Suprapubic skin (tissue), 4 donors: ENCODE measurements at regions not wholly inside any gene's neighbourhood (a gene's known extent, or its start where the extent isn't known, plus 50 kb on each side); places are given as distances from the start of the nearest gene placed in this dataset.

ENCODE experiments used
- DNase-seq, 2 donors: peaks; one replicate each; pipeline ENCODE4 v3.0.0-alpha.2; 2019; ENCODE audit warnings: low spot score in 2 of 2
- H3K27ac ChIP-seq: fragments of 200-600 bp; sonication (generic); one replicate; pipeline ENCODE4 v1.5.1; 2019
- H3K27me3 ChIP-seq: fragments of 200-600 bp; sonication (generic); one replicate; pipeline ENCODE4 v1.5.1; 2019
- H3K36me3 ChIP-seq: fragments of 200-600 bp; sonication (generic); one replicate; pipeline ENCODE4 v1.5.1; 2019
- H3K4me1 ChIP-seq: fragments of 200-600 bp; sonication (generic); one replicate; pipeline ENCODE4 v1.5.1; 2019
- H3K4me3 ChIP-seq: fragments of 200-600 bp; sonication (generic); one replicate; pipeline ENCODE4 v1.5.1; 2019; ENCODE audit warnings: mild to moderate bottlenecking
- H3K9me3 ChIP-seq: fragments of 200-600 bp; sonication (generic); one replicate; pipeline ENCODE4 v1.5.1; 2019
- EP300 ChIP-seq: sonication (generic); formaldehyde crosslinking; IDR thresholded peaks from one replicate; pipeline ENCODE4 v1.6.1; 2017; ENCODE audit warnings: antibody characterized with exemption
- POLR2A ChIP-seq, 2 donors: fragments of 450-650 bp; IDR thresholded peaks; one replicate each; pipeline ENCODE4 v1.6.1; 2017; ENCODE audit warnings: antibody characterized with exemption in 2 of 2, mild to moderate bottlenecking in 2 of 2, moderate library complexity in 2 of 2
- POLR2AphosphoS5 ChIP-seq, 3 donors: sonication (generic); formaldehyde crosslinking; IDR thresholded peaks; one replicate each; pipeline ENCODE4 v1.6.1; 2017; ENCODE audit warnings: antibody characterized with exemption in 3 of 3
- WGBS: methylation state at CpG from one replicate; pipeline ENCODE4 v1.1.5; 2018; 5-methylcytosine and 5-hydroxymethylcytosine counted together
- TF ChIP-seq, protein P1 (sequence below), 2 donors: fragments of 200-600 bp in 1 of 2; fragments of 450-650 bp in 1 of 2; sonication (generic) in 1 of 2; IDR thresholded peaks; one replicate each; pipeline ENCODE4 v1.5.1; 2016 to 2019; ENCODE audit warnings: antibody characterized with exemption in 2 of 2, mild to moderate bottlenecking in 1 of 2, moderate library complexity in 1 of 2

- Histone ChIP-seq H3K9me3 (peaks cover 10% of the 10 kb centered on the region), H3K4me1 (no peaks in the 10 kb centered on the region), H3K27ac (no peak overlapping the region), H3K27me3 (peaks cover 14% of the 10 kb centered on the region), H3K4me3 (no peak overlapping the region), H3K36me3 (no peaks in the 10 kb centered on the region)
- WGBS, result 91% methylated on average over 14 of the region's 15 CpGs
- peak; percentile 21 to 57 for DNase-seq
- TF ChIP-seq POLR2A (IDR thresholded peaks at IDR 0.05) (no peak), POLR2AphosphoS5 (IDR thresholded peaks at IDR 0.05) (no peak), EP300 (no peak)
- TF ChIP-seq, protein P1, sequence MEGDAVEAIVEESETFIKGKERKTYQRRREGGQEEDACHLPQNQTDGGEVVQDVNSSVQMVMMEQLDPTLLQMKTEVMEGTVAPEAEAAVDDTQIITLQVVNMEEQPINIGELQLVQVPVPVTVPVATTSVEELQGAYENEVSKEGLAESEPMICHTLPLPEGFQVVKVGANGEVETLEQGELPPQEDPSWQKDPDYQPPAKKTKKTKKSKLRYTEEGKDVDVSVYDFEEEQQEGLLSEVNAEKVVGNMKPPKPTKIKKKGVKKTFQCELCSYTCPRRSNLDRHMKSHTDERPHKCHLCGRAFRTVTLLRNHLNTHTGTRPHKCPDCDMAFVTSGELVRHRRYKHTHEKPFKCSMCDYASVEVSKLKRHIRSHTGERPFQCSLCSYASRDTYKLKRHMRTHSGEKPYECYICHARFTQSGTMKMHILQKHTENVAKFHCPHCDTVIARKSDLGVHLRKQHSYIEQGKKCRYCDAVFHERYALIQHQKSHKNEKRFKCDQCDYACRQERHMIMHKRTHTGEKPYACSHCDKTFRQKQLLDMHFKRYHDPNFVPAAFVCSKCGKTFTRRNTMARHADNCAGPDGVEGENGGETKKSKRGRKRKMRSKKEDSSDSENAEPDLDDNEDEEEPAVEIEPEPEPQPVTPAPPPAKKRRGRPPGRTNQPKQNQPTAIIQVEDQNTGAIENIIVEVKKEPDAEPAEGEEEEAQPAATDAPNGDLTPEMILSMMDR (IDR thresholded peaks at IDR 0.05), result no peak
Measured at GRCh38 chr1:4088676-4089075, 188.6 kb upstream of the C1orf174 start.

DNA sequence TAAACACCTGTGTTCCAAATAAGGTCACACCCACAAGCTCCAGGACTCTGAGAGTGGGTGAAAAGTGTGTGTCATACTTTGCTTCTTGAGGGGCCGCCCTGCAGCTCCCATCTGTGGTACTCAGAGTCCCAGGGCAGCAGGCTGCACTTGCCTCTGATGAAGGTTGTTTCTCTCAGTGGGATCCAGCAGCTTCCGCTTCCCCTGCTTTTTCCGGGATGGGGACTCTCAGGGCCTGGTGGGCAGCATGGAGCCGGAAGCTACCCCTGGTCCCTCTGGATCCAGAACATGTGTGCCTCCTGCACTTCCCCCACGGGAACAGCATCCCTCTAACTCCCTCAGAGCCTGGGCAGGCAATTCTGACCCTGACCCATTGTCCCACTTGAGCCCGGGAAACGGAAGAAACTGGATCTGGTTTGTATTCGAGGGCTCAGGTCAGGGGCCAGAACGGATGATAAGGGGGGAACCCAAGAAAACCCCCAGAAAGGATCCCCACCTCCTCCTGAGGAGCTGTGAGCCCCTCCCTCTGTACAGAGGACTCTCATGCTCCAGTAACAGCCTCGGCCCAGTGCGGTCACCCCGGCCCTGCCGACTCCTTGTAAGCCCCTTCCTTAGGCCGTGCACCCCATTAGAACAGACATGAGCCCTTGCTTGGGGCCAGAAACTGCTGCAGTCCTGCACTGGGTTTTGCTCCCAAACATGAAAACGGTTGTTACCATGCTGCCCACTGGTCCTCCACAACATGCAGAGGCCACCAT, 189.5 kb upstream of the C1orf174 start:
- no peak for TF ChIP-seq POLR2A (IDR thresholded peaks at IDR 0.05)
- TF ChIP-seq EP300, result no peak
- no peak for TF ChIP-seq POLR2AphosphoS5 (IDR thresholded peaks at IDR 0.05)
- TF ChIP-seq, protein P1 (IDR thresholded peaks at IDR 0.05), result no peak
- H3K36me3 ChIP-seq, result no peaks in the 10 kb centered on the region
- H3K4me3 ChIP-seq, result no peak overlapping the region
- peaks cover 10% of the 10 kb centered on the region for H3K9me3 ChIP-seq
- 84% methylated on average over 14 of the region's 15 CpGs for WGBS
- no peak overlapping the region for H3K27ac ChIP-seq
- peak; percentile 26 to 59 for DNase-seq
- peaks cover 11% of the 10 kb centered on the region for H3K27me3 ChIP-seq
- H3K4me1 ChIP-seq, result no peaks in the 10 kb centered on the region

DNA sequence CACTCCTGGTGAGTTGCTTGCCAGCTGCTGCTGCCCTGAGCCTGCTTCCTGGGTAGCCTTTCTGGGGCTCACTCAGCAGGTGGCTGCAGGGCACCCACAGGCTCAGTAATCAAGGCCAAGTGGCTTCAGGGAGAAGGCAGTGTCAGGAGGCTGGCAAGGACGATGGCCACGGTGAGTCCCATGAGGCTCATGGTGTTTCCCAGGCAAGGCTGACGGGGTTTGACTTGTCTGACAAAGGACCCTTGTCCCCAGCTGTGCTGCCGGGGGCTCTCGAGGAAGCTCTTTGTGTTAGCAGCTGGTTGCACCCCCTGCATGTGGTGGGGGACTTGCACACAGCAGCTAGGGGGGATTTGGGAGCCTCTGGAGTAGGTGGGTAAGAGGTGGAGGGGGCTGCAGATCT, 190.5 kb upstream of the C1orf174 start:
- no peak for TF ChIP-seq EP300
- TF ChIP-seq, protein P1 (IDR thresholded peaks at IDR 0.05), result no peak
- no peak for TF ChIP-seq POLR2A (IDR thresholded peaks at IDR 0.05)
- TF ChIP-seq POLR2AphosphoS5 (IDR thresholded peaks at IDR 0.05), result no peak
- Histone ChIP-seq H3K4me1 (no peaks in the 10 kb centered on the region), H3K27ac (no peak overlapping the region), H3K4me3 (no peak overlapping the region), H3K36me3 (no peaks in the 10 kb centered on the region), H3K9me3 (peaks cover 11% of the 10 kb centered on the region), H3K27me3 (peaks cover 7% of the 10 kb centered on the region)
- DNase-seq, result peak in 1 of 2 donors; percentile 48
- no CpG with 5 or more reads among the region's 5 CpGs for WGBS

- Histone ChIP-seq H3K4me3 (no peak overlapping the region), H3K27me3 (peaks cover 4% of the 10 kb centered on the region), H3K9me3 (peaks cover 16% of the 10 kb centered on the region), H3K27ac (no peak overlapping the region), H3K36me3 (no peaks in the 10 kb centered on the region), H3K4me1 (no peaks in the 10 kb centered on the region)
- WGBS, result 82% methylated on average over 3 of the region's 6 CpGs
- TF ChIP-seq, protein P1 (IDR thresholded peaks at IDR 0.05), result no peak
- TF ChIP-seq POLR2AphosphoS5 (IDR thresholded peaks at IDR 0.05) (no peak), POLR2A (IDR thresholded peaks at IDR 0.05) (no peak), EP300 (no peak)
- DNase-seq, result peak; percentile 20 to 29
Measured at GRCh38 chr1:4090976-4091660, 191.0 kb upstream of the C1orf174 start.

GRCh38 chr1:4091996-4092395, 191.9 kb upstream of the C1orf174 start:
- H3K27ac ChIP-seq, result no peak overlapping the region
- TF ChIP-seq EP300, result no peak
- TF ChIP-seq POLR2A (IDR thresholded peaks at IDR 0.05), result no peak
- TF ChIP-seq, protein P1 (IDR thresholded peaks at IDR 0.05), result no peak
- TF ChIP-seq POLR2AphosphoS5 (IDR thresholded peaks at IDR 0.05), result no peak
- 100% methylated on average over 5 of the region's 7 CpGs for WGBS
- no peaks in the 10 kb centered on the region for H3K27me3 ChIP-seq
- no peaks in the 10 kb centered on the region for H3K4me1 ChIP-seq
- H3K4me3 ChIP-seq, result no peak overlapping the region
- H3K36me3 ChIP-seq, result no peaks in the 10 kb centered on the region
- H3K9me3 ChIP-seq, result peaks cover 21% of the 10 kb centered on the region
- DNase-seq, result peak; percentile 14 to 35
